ENCODE measurements at regions not wholly inside any gene's neighbourhood (a gene's known extent, or its start where the extent isn't known, plus 50 kb on each side); places are given as distances from the start of the nearest gene placed in this dataset.

GRCh38 chr4:11019451-11020240 lies 335.1 kb upstream of the CLNK start:
- in situ Hi-C loops (cut with MboI; ENCODE audit: low pct_unique_long_range_greater_than_20kb, low sequenced_read_pairs) = no loop called here
- no peak for DNase-seq

GRCh38 chr4:11014199-11014598 lies 329.6 kb upstream of the CLNK start:
- DNase-seq = no peak
- in situ Hi-C loops (cut with MboI; ENCODE audit: low pct_unique_long_range_greater_than_20kb, low sequenced_read_pairs) = no loop called here

- in situ Hi-C loops (cut with MboI; ENCODE audit: low pct_unique_long_range_greater_than_20kb, low sequenced_read_pairs) = no loop called here
- DNase-seq = no peak
Observed at GRCh38 chr4:11013094-11013664, 328.6 kb upstream of the CLNK start.

- in situ Hi-C loops (cut with MboI; ENCODE audit: low pct_unique_long_range_greater_than_20kb, low sequenced_read_pairs) = no loop called here
- no peak for DNase-seq
Observed at GRCh38 chr4:11011249-11011648, 326.7 kb upstream of the CLNK start.

- no peak for DNase-seq
- in situ Hi-C loops (cut with MboI; ENCODE audit: low pct_unique_long_range_greater_than_20kb, low sequenced_read_pairs) = no loop called here
Observed at GRCh38 chr4:11010624-11011023, 326.1 kb upstream of the CLNK start.

GRCh38 chr4:11009281-11009680 lies 324.7 kb upstream of the CLNK start:
- in situ Hi-C loops (cut with MboI; ENCODE audit: low pct_unique_long_range_greater_than_20kb, low sequenced_read_pairs) = no loop called here
- no peak for DNase-seq

- in situ Hi-C loops (cut with MboI; ENCODE audit: low pct_unique_long_range_greater_than_20kb, low sequenced_read_pairs) = no loop called here
- DNase-seq = no peak
Observed at GRCh38 chr4:11005300-11005699, 320.7 kb upstream of the CLNK start.

GRCh38 chr4:11004818-11005217 lies 320.2 kb upstream of the CLNK start:
- no peak for DNase-seq
- in situ Hi-C loops (cut with MboI; ENCODE audit: low pct_unique_long_range_greater_than_20kb, low sequenced_read_pairs) = no loop called here

GRCh38 chr4:11002961-11003360 lies 318.4 kb upstream of the CLNK start:
- in situ Hi-C loops (cut with MboI; ENCODE audit: low pct_unique_long_range_greater_than_20kb, low sequenced_read_pairs) = no loop called here

GRCh38 chr4:10998846-10999245 lies 314.3 kb upstream of the CLNK start:
- in situ Hi-C loops (cut with MboI; ENCODE audit: low pct_unique_long_range_greater_than_20kb, low sequenced_read_pairs) = no loop called here
- DNase-seq = no peak

More at GRCh38 chr4:11002961-11003360, 318.4 kb upstream of the CLNK start:
- DNase-seq = no peak

GRCh38 chr4:10984815-10985214 lies 300.2 kb upstream of the CLNK start:
- in situ Hi-C loops (cut with MboI; ENCODE audit: low pct_unique_long_range_greater_than_20kb, low sequenced_read_pairs) = no loop called here
- no peak for DNase-seq

GRCh38 chr4:10983885-10984640 lies 299.5 kb upstream of the CLNK start:
- in situ Hi-C loops (cut with MboI; ENCODE audit: low pct_unique_long_range_greater_than_20kb, low sequenced_read_pairs) = no loop called here
- DNase-seq = no peak

GRCh38 chr4:10983268-10983667 lies 298.7 kb upstream of the CLNK start:
- in situ Hi-C loops (cut with MboI; ENCODE audit: low pct_unique_long_range_greater_than_20kb, low sequenced_read_pairs) = no loop called here
- no peak for DNase-seq

GRCh38 chr4:10982305-10982704 lies 297.7 kb upstream of the CLNK start:
- DNase-seq = no peak
- in situ Hi-C loops (cut with MboI; ENCODE audit: low pct_unique_long_range_greater_than_20kb, low sequenced_read_pairs) = no loop called here

- no peak for DNase-seq
- in situ Hi-C loops (cut with MboI; ENCODE audit: low pct_unique_long_range_greater_than_20kb, low sequenced_read_pairs) = no loop called here
Observed at GRCh38 chr4:10981576-10981975, 297.0 kb upstream of the CLNK start.

- DNase-seq = no peak
- in situ Hi-C loops (cut with MboI; ENCODE audit: low pct_unique_long_range_greater_than_20kb, low sequenced_read_pairs) = no loop called here
Observed at GRCh38 chr4:10981096-10981495, 296.5 kb upstream of the CLNK start.

GRCh38 chr4:10979032-10979431 lies 294.5 kb upstream of the CLNK start:
- in situ Hi-C loops (cut with MboI; ENCODE audit: low pct_unique_long_range_greater_than_20kb, low sequenced_read_pairs) = no loop called here

GRCh38 chr4:10977534-10977933 lies 293.0 kb upstream of the CLNK start:
- DNase-seq = no peak
- in situ Hi-C loops (cut with MboI; ENCODE audit: low pct_unique_long_range_greater_than_20kb, low sequenced_read_pairs) = no loop called here

More at GRCh38 chr4:10979032-10979431, 294.5 kb upstream of the CLNK start:
- DNase-seq = no peak

- in situ Hi-C loops (cut with MboI; ENCODE audit: low pct_unique_long_range_greater_than_20kb, low sequenced_read_pairs) = no loop called here
- no peak for DNase-seq
Observed at GRCh38 chr4:10974371-10974770, 289.8 kb upstream of the CLNK start.

- in situ Hi-C loops (cut with MboI; ENCODE audit: low pct_unique_long_range_greater_than_20kb, low sequenced_read_pairs) = no loop called here
- DNase-seq = no peak
Observed at GRCh38 chr4:10973686-10974085, 289.1 kb upstream of the CLNK start.

Measured in KBM-7 (cell line).